AML-193 (cell line): ENCODE measurements at regions not wholly inside any gene's neighbourhood (a gene's known extent, or its start where the extent isn't known, plus 50 kb on each side); places are given as distances from the start of the nearest gene placed in this dataset.
"Not testable (repeated sequence)": the region's sequence is repeated elsewhere in the genome, so short reads cannot be mapped to it uniquely, and the experiment has no call there.

ENCODE experiments used
- DNase-seq, 2 experiments: peaks; one replicate each; lab custom pipeline; 2025; lab: John Stamatoyannopoulos, UW

DNA sequence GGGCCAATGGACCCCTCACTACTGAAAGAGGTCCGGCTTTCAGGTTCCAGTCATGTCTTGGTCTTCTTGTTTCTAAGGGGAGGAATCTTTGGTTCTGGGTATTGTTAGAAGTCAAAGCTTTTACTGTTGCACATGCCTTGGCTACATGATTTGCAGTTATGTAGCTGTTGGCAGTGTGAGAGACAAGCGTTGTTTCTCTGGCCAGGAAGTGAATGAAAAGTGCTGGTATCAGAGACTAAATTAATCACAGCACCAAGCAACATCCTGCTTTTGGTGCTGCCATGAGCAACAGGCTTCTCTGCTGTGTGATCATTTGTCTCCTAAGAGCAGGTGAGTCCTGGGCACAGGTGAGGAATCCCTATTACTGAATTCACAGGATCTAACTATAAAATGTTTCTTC is 100.1 kb upstream of the PRSS3 start:
- no peak for DNase-seq

DNA sequence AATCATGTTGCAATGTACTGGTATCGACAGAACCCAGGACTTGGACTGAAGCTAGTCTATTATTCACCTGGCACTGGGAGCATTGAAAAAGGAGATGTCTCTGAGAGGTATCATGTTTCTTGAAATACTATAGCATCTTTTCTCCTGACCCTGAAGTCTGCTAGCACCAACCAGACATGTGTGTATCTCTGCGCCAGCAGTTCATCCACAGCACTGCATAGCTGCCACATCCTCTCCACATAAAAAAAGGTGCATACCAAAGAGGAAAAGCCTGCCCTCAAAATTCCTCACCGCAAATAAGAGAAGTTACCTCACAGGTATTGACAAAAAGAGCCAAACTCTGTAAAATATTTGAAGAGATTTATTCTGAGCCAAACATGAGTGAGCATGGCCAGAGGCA is 99.5 kb upstream of the PRSS3 start:
- no peak for DNase-seq

DNA sequence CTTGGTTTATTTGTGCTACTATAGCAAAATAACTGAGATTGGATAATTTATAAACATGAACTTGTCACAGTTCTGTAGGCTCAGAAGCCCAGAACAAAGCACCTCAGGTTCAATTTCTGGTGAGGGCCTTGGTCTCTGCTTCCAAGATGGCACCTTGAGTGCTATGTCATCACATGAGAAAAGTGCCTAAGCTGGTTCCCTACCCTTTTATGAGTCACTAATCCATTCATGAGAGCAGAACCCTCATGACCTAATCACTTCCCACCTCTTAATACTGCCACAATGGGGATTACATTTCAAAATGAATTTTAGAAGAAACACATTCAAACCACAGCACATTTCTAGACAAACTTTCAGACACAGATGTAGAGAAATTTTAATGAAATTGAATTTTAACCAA is 98.2 kb upstream of the PRSS3 start:
- DNase-seq = no peak

DNA sequence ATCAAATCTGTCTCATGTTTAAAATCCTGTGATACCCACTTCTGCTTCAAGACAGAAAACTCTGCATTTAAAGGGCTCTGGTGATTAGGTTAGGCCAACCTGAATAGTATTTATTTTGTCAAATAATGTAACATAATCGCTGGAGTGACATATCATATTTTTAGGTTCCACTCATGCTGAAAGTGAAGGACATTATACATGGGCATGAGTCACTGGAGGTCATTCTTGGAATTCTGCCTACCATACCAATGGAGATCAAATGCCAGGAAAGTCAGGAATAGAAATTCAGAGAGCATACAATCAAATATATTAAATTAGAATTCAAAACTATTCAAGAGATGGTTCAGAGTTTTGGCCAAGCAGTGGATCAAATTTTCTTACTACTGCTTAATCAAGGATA is 97.1 kb upstream of the PRSS3 start:
- no peak for DNase-seq

DNA sequence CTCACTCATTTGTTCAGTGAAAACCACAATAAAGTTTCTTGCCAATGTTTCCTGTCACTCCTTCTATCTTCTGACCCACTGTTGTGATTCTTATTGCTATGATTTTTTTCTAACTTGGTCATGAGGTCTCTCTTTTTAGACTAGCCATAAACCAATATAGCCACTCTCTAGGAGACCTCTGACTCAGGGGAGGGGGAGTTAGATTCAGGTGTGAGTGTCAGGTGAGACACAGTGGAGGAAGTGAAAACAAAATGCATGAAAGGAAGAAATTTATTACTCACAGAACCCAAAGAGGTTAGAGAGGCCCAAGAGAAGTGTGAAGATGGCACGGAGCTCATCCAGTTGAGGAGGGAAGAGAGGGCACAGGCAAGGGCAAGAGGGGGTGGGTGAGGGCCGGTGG is 94.4 kb upstream of the PRSS3 start:
- not testable (repeated sequence) for DNase-seq

DNA sequence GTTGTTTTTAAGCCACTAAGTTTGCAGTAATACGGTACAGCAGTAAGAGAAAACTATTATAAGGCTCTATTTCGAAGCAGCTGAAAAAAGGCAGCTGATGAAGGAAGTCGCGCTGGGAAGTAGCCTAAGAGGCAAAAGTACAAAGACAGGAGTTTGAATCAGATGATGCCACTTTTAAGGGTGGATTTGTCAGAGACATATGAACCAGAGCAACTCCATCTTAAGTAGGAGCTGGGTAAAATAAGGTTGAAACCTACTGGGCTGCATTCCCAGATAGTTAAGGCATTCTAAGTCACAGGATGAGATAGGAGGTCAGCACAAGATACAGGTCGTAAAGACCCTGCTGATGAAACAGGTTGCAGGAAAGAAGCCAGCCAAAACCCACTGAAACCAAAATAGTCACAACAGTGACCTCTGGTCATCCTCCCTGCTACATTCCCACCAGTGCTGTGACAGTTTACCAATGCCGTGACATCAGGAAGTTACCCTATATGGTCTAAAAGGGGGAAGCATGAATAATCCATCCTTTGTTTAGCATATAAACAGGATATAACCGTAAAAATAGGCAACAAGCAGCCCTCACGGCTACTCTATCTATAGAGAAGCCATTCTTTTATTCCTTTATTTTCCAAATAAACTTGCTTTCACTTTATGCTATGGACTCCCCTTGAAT is 91.8 kb upstream of the PRSS3 start:
- DNase-seq = no peak

DNA sequence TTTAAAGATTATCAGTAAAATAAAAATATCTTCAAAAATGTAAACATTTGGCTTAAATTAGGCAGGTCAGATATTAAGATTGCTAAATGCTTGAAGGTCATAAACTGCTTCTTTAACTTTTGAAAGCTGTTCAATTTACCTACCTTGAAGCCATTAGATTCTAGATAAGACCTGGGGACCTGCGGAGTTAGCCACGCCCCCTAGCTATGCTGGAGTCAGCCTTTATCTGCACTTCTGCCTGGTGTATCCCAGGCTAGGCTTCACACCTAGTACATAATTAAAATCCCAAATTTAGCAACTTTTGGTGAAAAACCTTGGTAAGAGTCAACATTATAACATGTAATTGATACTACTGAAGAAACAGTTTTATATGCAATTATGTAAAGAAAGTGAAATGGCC is 89.9 kb upstream of the PRSS3 start:
- DNase-seq = not testable (repeated sequence)

DNA sequence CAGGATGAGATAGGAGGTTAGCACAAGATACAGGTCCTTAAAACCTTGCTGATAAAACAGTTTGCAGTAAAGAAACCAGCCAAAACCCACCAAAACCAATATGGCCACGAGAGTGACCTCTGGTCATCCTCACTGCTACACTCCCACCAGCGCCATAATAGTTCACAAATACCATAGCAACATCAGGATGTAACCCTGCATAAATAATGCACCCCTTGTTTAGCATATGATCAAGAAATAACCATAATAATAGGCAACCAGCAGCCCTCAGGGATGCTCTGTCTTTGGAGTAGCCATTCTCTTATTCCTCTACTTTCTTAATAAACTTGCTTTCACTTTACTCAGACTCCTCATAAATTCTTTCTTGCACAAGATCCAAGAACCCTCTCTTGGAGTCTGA is 86.9 kb upstream of the PRSS3 start:
- no peak for DNase-seq

DNA sequence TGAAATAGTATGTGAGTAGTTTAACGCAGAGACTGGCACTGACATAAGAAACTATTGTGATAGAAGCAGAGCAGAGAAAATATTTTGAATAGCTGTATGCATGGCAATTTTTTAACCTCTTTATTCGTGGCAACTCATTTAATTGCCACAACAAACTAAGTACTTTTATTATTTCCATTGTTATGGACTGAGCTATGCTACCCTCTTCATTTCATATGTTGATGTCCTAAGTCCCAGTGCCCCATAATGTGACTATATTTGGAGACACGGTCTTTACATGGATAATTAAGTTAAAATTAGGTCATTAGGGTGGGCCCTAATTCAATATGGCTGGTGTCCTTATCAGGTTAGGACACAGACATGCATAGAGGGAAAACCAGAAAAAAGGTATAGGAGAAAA is 86.1 kb upstream of the PRSS3 start:
- no peak for DNase-seq

DNA sequence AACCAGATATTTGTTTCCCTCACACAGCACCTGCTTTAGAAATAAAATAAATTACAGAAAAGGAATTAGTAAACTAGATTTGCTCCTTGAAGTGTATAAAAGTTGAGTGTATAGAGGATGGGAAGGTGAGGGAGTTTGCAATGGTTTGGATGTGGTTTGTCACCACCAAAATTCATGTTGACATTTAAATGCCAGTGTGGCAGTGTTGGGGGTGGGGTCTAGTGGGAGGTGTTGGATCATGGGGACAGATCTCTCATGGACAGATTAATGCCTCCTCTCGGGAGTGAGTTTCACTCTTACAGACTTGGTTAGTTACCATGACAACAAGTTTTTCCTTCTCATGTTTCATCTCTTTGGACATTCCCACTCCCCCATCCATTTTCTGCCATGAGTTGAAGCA is 83.9 kb upstream of the PRSS3 start:
- DNase-seq = not testable (repeated sequence)

DNA sequence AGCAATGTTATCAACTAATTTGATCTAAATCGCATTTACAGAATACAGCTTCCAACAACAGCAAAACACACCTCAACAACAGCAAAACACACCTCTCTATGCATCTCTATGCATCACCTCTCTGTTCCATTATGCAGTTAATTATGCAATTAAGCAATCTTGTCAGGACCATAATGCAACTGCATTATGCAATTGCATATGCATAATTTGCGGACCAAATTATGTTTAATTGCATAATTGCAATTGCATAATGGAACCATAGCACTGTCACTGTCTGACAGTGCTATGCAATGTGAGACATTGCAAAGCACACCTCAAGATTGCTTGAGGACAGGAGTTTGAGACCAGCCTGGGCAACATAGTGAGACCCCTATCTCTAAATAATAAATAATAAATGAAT is 80.4 kb upstream of the PRSS3 start:
- peak; percentile 49 to 54 for DNase-seq

DNA sequence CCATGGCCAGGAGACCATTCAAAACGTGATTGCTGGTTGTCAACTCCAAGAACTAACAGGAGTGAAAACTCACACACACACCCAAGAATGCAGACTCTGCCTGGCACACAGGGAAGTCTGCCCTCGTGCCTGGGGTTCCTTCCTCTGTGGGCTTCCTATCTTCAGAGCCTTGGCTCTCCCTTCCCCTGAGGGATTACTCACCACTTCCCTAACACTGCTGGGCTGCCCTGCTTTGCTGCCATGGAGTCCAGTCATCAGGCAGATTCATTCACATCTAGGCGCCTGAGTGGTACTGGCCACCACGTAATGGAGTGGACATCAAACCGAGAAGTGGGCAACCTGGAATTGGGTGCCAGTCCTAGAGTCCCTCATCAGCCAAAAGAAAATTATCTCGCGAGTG is 76.4 kb upstream of the PRSS3 start:
- peak; percentile 7 to 46 for DNase-seq

DNA sequence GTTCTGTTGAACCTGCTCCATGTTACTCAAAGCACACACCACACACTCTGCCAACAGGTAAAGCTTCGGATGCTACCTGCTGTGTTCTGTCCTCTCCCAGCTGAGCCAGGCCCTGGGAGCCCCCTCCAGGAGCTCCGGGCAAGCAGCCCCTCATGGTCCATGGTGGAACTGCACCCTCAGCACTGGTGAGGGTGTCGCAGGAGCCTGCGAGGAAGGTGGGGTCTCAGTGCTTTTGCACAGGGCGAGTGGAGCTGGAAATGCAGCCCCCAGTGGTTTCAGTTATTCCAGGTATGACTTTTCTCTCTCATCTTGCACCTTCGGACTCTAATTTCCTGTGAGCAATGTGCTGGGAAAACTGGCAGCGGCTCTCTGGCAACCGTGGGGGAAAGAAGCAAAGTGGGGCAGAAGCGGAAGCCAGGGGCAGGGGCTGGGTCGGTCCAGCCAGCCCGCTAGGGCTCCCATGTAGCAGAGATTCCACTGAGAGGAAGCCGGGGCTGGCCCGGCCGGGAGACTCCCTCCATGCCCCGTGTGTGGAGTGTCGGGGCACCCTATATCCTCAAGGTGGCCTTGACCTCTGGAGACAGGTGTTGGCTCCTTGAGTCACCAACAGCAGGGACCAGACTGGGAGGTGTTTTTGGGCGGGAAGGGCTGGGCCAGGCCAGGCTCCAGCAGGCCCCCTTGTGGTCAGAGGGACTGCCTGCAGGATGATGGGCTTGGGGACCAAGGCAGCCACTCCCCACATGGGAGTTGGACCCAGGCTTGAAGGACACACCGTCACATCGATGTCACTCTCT is 75.6 kb upstream of the PRSS3 start:
- peak; percentile 1 to 5 for DNase-seq

DNA sequence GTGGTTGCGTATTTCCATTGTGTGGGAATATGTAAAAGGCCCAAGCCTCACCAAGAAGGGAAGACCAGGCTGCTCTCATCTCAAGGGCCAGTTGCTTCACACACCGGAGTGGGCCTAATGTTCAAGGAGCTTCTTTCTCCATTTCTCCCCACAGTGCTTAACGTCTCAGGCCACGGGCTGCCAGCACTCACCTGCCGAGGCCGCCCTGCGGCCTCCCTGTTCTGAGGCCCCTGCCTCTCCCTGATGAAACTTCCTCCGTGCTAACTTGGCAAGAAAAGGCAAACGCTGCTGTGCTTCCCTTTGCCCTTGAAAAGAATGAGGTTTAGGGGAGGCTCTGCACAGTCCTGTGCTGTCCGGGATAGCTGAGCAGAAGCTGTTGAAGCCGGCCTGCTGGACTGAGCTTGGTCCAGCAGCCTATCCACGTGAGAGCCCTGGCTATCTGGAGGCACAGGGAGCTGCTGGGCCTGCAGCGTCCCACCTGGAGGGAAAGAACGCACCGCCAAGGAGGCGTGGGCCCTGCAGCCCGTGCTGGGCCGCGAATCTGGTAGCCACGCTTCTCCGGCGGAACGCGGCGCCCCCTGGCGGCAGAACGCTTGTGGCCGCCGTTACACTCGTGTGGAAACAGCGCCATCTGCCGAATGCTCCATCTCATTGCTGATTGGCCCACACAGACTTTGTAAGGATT is 73.5 kb upstream of the PRSS3 start:
- peak; percentile 60 to 69 for DNase-seq

DNA sequence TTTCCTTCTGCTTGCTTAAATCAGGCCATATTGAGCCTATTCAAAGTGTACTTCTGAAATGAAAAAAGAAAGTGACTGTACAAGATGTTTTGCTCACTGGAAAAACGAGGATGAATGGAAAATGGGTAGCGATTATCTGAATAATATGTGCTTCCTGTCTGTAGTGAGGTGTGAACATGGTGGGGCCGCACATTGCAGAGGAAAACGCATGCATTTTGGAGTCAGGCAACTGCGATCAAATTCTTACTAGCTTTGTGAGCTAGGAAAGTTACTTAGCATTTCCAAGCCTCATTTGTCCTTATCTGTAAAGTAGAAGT is 73.0 kb upstream of the PRSS3 start:
- DNase-seq = no peak

DNA sequence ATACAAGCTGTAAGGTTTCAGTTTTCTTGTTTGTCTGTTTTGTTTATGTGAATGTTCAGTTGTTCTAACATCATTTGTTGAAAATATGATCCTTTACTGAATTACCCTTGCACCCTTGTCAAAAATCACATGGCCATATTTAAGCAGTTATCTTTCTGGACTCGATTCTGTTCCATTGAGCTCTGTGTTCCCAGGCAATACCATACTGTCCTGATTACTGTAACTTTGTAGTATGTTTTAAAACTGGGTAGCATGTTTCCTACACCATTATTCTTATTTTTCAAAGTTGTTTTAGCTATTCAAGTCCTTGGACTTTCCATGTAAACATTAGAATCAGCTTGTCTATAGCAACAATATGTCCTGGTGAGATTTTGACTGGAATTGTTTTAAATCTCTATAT is 66.7 kb upstream of the PRSS3 start:
- no peak for DNase-seq

DNA sequence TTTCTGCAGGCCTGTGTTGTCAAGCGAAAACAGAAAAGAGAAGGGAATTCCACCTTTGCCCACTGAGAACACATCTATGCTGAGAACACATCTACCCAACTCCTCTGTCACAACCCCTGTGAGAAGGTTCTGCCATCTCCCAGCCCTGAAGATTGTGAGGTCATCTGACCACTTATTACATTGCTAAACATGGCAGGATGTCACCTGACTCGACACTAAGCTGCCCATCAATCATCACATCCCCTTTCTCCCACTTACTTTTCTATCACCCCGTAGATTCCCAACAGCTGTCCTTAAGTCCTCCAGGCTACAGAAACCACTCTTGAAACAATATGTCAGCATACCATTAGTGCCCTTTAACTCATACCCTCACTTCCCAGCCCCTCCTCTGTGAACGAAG is 64.2 kb upstream of the PRSS3 start:
- DNase-seq = no peak

DNA sequence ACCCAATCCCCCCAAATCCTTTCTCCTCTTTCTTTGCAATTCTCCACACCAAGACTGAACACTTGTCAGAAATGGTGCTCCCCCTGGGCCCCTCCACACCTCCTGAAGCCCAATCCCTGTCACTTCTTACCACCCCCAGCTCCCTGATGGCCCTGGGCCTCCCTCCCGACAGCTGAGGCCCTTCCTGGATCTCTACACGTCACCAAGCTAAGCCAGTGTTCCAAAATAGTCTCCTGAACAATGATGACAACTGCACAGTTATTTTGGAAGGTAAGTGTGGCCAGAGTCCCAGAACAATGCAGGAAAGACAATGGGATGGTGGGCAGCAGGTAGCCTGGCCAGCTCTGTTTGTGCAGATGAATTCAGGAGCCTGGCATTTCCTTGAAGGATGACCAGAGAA is 63.7 kb upstream of the PRSS3 start:
- no peak for DNase-seq

DNA sequence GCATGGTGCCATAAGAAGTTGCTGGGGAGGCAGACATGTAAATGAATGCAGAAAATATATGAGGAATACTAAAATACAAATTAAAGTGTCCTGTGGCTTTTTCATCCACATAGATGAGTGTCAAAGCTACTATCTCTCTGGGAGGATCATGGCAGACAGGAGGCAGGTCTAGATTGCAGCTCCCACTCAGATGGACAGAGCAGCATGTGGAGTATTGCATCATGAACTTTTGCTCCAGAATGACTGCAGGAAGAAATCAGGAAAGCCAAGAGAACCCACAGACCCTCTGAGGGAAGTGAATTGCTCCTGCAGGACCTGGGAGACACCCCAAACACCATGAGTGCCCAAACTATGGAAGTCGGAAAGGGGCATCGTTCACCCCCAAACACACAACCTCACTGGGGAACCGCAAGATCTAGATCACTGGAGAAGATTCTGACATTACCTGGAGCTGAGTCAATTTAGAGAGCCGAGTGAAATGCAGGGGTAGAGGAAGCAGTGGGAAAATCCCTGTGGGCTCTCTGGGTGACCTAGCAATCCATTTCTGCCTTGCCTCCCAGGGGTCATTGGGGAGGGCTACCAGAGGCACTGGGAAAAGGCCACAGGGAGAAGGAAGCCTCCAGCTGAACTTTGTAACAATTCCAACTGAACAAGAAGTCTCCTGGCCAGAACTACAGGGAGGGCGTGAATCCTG is 61.0 kb upstream of the PRSS3 start:
- DNase-seq = not testable (repeated sequence)

DNA sequence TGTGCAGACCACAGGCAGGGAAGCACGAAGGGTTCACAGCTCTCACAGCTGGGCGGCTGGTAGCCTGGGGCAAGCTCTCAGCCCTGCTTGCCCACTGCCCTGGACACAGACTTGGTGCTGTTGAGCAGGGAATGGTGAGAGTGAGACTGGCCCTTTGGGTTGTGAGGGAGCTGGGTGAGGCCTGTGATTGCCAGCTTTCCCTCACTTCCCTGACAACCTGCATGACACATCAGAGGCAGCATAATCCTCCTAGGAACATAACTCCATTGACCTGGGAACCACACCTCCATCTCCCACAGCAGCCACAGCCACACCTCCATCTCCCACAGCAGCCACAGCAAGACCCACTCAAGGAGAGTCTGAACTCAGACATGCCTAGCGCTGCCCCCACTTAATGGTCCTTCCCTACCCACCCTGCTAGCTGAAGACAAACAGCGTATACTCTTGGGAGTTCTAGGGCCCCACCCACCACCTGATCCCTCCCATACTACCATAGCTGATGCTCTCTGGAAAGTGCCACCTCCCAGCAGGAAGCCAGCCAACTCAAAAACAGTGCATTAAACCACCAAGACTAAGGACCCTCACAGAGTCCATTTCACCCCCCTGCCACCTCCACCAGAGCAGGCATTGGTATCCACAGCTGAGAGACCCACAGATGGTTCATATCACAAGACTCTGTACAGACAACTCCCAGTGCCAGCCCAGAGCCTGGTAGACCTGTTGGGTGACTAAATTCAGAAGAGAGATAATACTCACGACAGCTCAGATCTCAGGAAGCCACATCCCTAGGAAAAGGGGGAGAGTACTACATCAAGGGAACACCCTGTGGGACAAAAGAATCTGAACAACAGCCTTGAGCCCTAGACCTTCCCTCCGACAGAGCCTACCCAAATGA is 60.2 kb upstream of the PRSS3 start:
- DNase-seq = not testable (repeated sequence)

DNA sequence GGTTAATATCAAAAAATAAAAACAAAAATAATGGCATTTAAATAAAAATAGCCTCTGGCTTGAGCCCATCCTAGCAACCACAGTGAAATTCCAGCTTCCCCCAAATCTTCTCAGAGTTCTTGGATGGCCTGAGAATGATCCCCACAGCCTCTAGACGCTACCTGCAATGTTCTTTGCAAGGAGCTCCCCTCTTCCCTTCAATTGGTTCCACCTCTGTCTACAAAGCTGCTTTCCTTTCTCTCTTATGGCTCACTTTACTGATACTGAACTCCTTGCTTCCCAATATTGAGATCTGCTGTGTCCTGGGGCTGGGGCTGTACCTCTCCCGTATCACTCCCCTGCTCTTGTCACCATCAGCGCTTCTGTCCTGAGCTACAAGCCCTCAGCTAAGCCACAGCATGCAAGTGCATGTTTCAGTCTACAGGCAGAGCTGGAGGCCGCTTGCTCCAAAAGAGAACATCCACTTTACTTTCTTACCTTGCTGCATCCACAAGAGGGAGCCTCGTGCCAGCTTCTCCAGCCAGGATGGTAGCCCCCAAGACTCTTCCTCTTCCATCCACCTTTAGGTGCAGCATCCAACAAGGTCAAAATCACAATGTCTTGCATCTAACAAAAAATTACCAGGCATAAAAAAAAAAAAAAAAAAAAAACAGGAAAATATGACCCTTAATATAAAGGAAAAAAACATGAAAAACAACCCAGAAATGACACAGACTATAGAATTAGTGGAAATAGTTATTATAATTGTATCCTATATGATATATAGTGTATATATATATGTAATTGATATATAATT is 57.4 kb upstream of the PRSS3 start:
- peak; percentile 43 to 52 for DNase-seq
